ENCODE measurements at regions not wholly inside any gene's neighbourhood (a gene's known extent, or its start where the extent isn't known, plus 50 kb on each side); places are given as distances from the start of the nearest gene placed in this dataset.

- no peak for DNase-seq
Observed at GRCh38 chr3:74664606-74665005, 50.1 kb upstream of the CNTN3 start.
